Right lobe of liver (tissue), 6 donors: ENCODE measurements at regions not wholly inside any gene's neighbourhood (a gene's known extent, or its start where the extent isn't known, plus 50 kb on each side); places are given as distances from the start of the nearest gene placed in this dataset.
"Not testable (repeated sequence)": the region's sequence is repeated elsewhere in the genome, so short reads cannot be mapped to it uniquely, and the experiment has no call there.

ENCODE experiments used
- ATAC-seq, 4 donors: fragments of 200-7000 bp; cut with Tn5 transposase; one replicate each; pipeline ENCODE4 v1.9.1; 2020; ENCODE audit warnings: mild to moderate bottlenecking in 4 of 4, moderate library complexity in 4 of 4
- DNase-seq, 3 donors: peaks; one replicate each; pipeline ENCODE4 v3.0.0-alpha.2; 2020
- H3K27ac ChIP-seq, 3 donors: fragments of 200-600 bp; one replicate each; pipeline ENCODE4 v1.8.0; 2022
- H3K27me3 ChIP-seq, 2 donors: fragments of 200-600 bp; one replicate each; pipeline ENCODE4 v1.8.0; 2022
- H3K36me3 ChIP-seq, 4 donors: fragments of 200-600 bp; sonication (generic) in 1 of 4; one replicate each; pipeline versions ENCODE4 v1.5.1 to v1.8.0; 2017 to 2022; ENCODE audit warnings: control low read depth in 1 of 4
- H3K4me1 ChIP-seq, 4 donors: fragments of 200-600 bp; sonication (generic) in 1 of 4; one replicate each; pipeline versions ENCODE4 v1.5.1 to v1.8.0; 2017 to 2022; ENCODE audit warnings: control low read depth in 1 of 4
- H3K4me3 ChIP-seq, 3 donors: fragments of 200-600 bp; one replicate each; pipeline ENCODE4 v1.8.0; 2022
- H3K9me3 ChIP-seq, 4 donors: fragments of 200-600 bp; sonication (generic) in 1 of 4; one replicate each; pipeline versions ENCODE4 v1.5.1 to v1.8.0; 2017 to 2022; ENCODE audit warnings: control low read depth in 1 of 4
- POLR2A ChIP-seq: fragments of 450-650 bp; IDR thresholded peaks from one replicate; pipeline ENCODE4 v1.6.1; 2017; ENCODE audit warnings: antibody characterized with exemption, mild to moderate bottlenecking
- WGBS: methylation state at CpG from one replicate; pipeline ENCODE4 v1.1.6; 2018; ENCODE audit warnings: low coverage, low lambda C conversion rate; ENCODE audit not compliant: insufficient coverage; ENCODE audit errors: missing lambda C conversion rate; 5-methylcytosine and 5-hydroxymethylcytosine counted together
- intact Hi-C, 2 donors: fragments of 100-400 bp; cut with DNase I; formaldehyde crosslinking; loops; one replicate each; pipeline versions ENCODE4 v1.11.2 to v1.14.1; 2022
- TF ChIP-seq, protein P1 (sequence below), 4 donors: fragments of 200-600 bp in 3 of 4; fragments of 450-650 bp in 1 of 4; IDR thresholded peaks; one replicate each; pipeline versions ENCODE4 v1.5.1 to v1.8.0; 2016 to 2022; ENCODE audit warnings: antibody characterized with exemption in 4 of 4, mild to moderate bottlenecking in 2 of 4
- donor health status: DM: no; HTN: yes; CAD: no.
- donor health status: DM: no; HTN: no; CAD: no.
- donor health status: DM: no; HTN: no; CAD: no.
- donor health status: DM: no; HTN: yes; CAD: no.
- donor health status: DM: no; HTN: yes; CAD: no.

DNA sequence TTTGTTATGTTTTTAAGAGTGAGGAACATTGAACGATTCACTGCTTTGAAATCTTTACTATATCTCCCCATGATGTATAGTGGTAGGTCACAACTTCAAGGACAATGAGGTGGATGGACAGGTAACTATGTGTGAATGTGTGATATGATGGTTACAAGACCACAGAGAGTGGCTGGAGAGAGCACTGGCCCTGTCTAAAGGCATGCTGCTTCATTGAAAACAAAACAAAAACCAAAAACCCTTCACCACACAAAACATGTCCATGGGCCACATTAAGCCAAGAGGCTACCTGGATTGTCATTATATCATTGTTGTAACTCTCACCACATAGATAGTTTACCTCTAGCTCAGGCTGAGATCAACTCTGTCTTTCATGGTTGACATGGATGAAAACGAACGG is 180.6 kb upstream of the TENT5A start:
- no peak for TF ChIP-seq POLR2A
- TF ChIP-seq, protein P1, sequence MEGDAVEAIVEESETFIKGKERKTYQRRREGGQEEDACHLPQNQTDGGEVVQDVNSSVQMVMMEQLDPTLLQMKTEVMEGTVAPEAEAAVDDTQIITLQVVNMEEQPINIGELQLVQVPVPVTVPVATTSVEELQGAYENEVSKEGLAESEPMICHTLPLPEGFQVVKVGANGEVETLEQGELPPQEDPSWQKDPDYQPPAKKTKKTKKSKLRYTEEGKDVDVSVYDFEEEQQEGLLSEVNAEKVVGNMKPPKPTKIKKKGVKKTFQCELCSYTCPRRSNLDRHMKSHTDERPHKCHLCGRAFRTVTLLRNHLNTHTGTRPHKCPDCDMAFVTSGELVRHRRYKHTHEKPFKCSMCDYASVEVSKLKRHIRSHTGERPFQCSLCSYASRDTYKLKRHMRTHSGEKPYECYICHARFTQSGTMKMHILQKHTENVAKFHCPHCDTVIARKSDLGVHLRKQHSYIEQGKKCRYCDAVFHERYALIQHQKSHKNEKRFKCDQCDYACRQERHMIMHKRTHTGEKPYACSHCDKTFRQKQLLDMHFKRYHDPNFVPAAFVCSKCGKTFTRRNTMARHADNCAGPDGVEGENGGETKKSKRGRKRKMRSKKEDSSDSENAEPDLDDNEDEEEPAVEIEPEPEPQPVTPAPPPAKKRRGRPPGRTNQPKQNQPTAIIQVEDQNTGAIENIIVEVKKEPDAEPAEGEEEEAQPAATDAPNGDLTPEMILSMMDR (IDR thresholded peaks at IDR 0.05) = no peak
- 80% methylated on average over 3 of the region's 3 CpGs for WGBS

GRCh38 chr6:81932448-81932847 is 180.0 kb upstream of the TENT5A start:
- DNase-seq, H3K27me3 ChIP-seq, H3K4me1 ChIP-seq, ATAC-seq, H3K9me3 ChIP-seq, H3K27ac ChIP-seq, H3K4me3 ChIP-seq, intact Hi-C loops, H3K36me3 ChIP-seq: not testable (repeated sequence)

More for the DNA sequence above, 180.6 kb upstream of the TENT5A start:
- intact Hi-C loops = no loop called here
- no peaks in the 10 kb centered on the region for H3K36me3 ChIP-seq
- no peak overlapping the region for H3K27ac ChIP-seq
- H3K4me3 ChIP-seq = no peak overlapping the region
- no peak for DNase-seq
- no peaks in the 10 kb centered on the region for H3K9me3 ChIP-seq
- H3K4me1 ChIP-seq = no peaks in the 10 kb centered on the region
- no peaks in the 10 kb centered on the region for H3K27me3 ChIP-seq
- ATAC-seq = no peak

- 65% methylated on average over 2 of the region's 3 CpGs for WGBS
- intact Hi-C loops = no loop called here
- no peaks in the 10 kb centered on the region for H3K4me1 ChIP-seq
- TF ChIP-seq POLR2A = no peak
- TF ChIP-seq, protein P1 (IDR thresholded peaks at IDR 0.05) = no peak
- no peaks in the 10 kb centered on the region for H3K9me3 ChIP-seq
- no peak overlapping the region for H3K27ac ChIP-seq
- ATAC-seq (no peak), DNase-seq (no peak)
- H3K27me3 ChIP-seq = no peaks in the 10 kb centered on the region
- no peak overlapping the region for H3K4me3 ChIP-seq
- no peaks in the 10 kb centered on the region for H3K36me3 ChIP-seq
These were observed 177.3 kb upstream of the TENT5A start for GRCh38 chr6:81929828-81930227.

GRCh38 chr6:81925201-81925600 is 172.7 kb upstream of the TENT5A start:
- WGBS = 89% methylated on average over 1 of the region's 1 CpG
- TF ChIP-seq, protein P1 (IDR thresholded peaks at IDR 0.05) = no peak
- TF ChIP-seq POLR2A = no peak
- no peak for ATAC-seq
- H3K9me3 ChIP-seq = no peaks in the 10 kb centered on the region
- DNase-seq = no peak
- H3K4me3 ChIP-seq = no peak overlapping the region
- no peaks in the 10 kb centered on the region for H3K4me1 ChIP-seq
- no peaks in the 10 kb centered on the region for H3K27me3 ChIP-seq
- intact Hi-C loops = no loop called here
- H3K27ac ChIP-seq = no peak overlapping the region
- no peaks in the 10 kb centered on the region for H3K36me3 ChIP-seq

DNA sequence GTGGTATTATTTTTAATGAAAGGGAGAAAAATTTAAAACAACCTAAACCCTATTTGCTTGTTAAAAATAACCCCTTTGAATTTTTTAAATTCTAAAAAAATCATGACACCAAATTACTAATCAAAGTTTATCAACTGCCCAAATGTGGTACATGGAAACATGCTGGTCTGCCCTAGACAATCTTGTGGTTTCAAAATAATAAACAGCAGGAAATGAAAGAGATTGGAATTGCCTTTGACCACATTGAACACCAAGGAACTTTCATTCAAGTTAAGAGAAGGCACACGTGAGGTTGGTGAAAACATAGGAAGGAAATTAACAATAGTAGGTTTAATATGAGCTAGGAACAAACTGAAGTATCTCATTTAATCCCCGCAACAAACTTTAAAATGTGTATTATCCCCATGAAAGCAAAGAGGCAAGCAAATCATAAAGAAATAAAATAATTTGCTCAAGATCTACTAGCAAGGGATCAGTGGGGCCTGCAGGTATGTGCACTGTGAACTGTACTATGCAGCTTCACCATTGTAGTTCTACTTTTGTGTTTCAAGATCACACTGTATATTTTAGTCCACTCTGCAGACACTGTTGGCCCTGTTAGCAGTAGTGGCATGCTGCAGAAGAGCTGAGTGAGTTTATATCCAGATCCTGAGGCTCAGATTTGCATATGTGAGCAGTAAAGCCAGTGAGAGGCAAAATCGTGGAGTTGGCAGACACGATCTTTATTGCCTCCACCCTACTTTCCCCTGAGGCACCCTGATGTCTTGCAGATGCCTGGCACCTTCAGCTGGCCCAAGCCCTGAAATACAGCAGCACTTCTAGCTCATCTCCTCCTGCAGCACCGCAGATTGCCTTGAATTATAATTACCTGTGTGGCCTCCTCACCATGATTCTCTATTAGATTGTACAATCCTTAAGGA is 157.8 kb upstream of the TENT5A start:
- no peaks in the 10 kb centered on the region for H3K27me3 ChIP-seq
- no peak overlapping the region for H3K4me3 ChIP-seq
- no peak for DNase-seq
- peaks cover 0 to 14% (median 5%) of the 10 kb centered on the region in 4 donors for H3K4me1 ChIP-seq
- no peaks in the 10 kb centered on the region for H3K36me3 ChIP-seq
- intact Hi-C loops = no loop called here
- H3K27ac ChIP-seq = no peak overlapping the region
- TF ChIP-seq, protein P1 (IDR thresholded peaks at IDR 0.05) = no peak
- TF ChIP-seq POLR2A = no peak
- H3K9me3 ChIP-seq = no peaks in the 10 kb centered on the region
- WGBS = 81% methylated on average over 4 of the region's 5 CpGs
- no peak for ATAC-seq
